ENCODE measurements at regions not wholly inside any gene's neighbourhood (a gene's known extent, or its start where the extent isn't known, plus 50 kb on each side); places are given as distances from the start of the nearest gene placed in this dataset.

- FAIRE-seq = no peak
- no peak for DNase-seq (ENCODE audit: extremely low spot score, insufficient read length, low read depth)
Measured at GRCh38 chr2:121947674-121948073, 192.2 kb downstream of the TSN start.

GRCh38 chr2:121949271-121949670 is 193.8 kb downstream of the TSN start:
- DNase-seq (ENCODE audit: extremely low spot score, insufficient read length, low read depth) (no peak), FAIRE-seq (no peak)

GRCh38 chr2:121955426-121955825 is 200.0 kb downstream of the TSN start:
- FAIRE-seq (no peak), DNase-seq (ENCODE audit: extremely low spot score, insufficient read length, low read depth) (no peak)

- FAIRE-seq = no peak
- no peak for DNase-seq (ENCODE audit: extremely low spot score, insufficient read length, low read depth)
Measured at GRCh38 chr2:121955872-121956271, 200.4 kb downstream of the TSN start.

DNA sequence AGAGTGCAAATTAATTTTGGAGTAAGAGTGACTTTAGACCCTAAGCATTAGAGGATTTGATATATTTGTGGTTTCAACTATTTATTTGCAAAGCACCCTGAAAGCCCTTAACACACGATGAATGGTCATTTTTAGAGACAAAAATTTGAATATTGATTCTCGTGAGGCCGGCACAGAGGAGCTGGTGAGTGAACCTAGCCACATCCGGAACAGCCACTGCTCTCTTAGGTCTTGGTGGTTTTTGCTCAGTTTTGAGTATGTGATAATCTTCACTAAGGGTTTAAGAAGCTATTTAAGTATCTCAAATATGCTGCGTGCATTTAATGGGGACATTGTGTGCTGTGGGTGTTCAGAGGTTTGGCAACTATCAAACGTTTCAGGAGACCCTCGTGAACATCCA is 204.8 kb downstream of the TSN start:
- no peak for FAIRE-seq
- DNase-seq (ENCODE audit: extremely low spot score, insufficient read length, low read depth) = no peak

- FAIRE-seq (no peak), DNase-seq (ENCODE audit: extremely low spot score, insufficient read length, low read depth) (no peak)
Measured at GRCh38 chr2:121961761-121962160, 206.3 kb downstream of the TSN start.

DNA sequence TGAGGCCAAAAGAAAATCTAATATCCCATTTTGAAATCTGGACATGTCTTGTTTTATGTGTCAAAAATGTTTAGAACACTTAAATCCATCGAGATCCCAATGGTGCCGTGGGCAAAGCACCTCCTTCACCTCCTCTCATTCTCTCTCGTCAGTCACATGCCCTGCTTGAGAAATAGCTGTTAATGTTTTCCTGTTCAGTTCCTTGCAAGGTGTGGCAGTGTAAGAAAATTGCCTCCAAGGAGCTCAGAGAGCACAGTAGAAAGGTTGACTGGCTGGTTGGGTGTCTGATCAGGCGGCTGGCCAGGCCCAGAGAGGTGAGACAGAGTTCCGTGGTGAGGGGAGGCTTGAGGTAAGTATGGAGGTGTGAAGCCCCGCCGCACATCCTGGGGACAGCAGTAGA is 210.2 kb downstream of the TSN start:
- no peak for FAIRE-seq
- DNase-seq (ENCODE audit: extremely low spot score, insufficient read length, low read depth) = no peak

- DNase-seq (ENCODE audit: extremely low spot score, insufficient read length, low read depth) = no peak
- no peak for FAIRE-seq
Measured at GRCh38 chr2:121966663-121967062, 211.2 kb downstream of the TSN start.

GRCh38 chr2:121969166-121969565 is 213.7 kb downstream of the TSN start:
- no peak for DNase-seq (ENCODE audit: extremely low spot score, insufficient read length, low read depth)
- no peak for FAIRE-seq

GRCh38 chr2:121969766-121970639 is 214.6 kb downstream of the TSN start:
- DNase-seq (ENCODE audit: extremely low spot score, insufficient read length, low read depth) = no peak
- no peak for FAIRE-seq

- FAIRE-seq = no peak
- DNase-seq (ENCODE audit: extremely low spot score, insufficient read length, low read depth) = no peak
Measured at GRCh38 chr2:121972203-121972602, 216.8 kb downstream of the TSN start.

DNA sequence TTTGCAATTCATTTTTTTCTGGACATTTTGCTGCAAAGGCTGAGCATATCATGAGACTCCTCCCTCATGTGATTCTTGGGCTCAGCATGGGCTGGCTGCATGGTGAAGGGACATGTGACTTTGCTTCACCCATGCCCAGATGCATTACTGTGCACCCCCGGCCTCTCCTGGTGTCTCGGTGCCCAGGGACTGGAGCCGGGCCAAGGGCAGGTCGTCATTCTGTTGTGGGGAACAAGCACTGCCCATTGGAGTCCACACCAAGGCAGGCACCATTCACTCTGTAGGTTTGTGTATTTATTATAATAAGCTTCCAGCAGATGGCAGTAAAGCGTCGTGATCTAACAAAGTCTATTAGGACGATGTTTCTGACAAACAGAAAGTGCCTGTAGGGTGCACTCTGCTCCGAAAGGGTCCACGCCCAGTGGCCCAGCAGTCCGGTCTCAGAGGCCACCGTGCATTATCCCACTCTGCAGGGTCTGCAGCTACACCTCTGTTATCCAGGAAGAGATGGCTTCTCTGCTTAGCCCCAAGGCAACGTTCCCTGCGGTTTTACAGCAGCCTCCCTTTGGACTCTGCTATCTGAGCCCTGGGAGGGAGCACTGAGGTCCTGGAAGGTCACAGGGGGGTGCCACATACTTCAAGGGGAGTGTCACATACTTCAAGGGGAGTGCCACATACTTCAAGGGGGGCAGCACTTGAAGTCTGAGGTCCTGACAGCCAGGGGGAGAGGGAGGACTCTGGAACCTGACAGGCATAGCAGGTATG is 219.6 kb downstream of the TSN start:
- peak; percentile 58 for DNase-seq (ENCODE audit: extremely low spot score, insufficient read length, low read depth)
- peak; percentile 94 for FAIRE-seq

GRCh38 chr2:121976926-121977325 is 221.5 kb downstream of the TSN start:
- FAIRE-seq (no peak), DNase-seq (ENCODE audit: extremely low spot score, insufficient read length, low read depth) (no peak)

DNA sequence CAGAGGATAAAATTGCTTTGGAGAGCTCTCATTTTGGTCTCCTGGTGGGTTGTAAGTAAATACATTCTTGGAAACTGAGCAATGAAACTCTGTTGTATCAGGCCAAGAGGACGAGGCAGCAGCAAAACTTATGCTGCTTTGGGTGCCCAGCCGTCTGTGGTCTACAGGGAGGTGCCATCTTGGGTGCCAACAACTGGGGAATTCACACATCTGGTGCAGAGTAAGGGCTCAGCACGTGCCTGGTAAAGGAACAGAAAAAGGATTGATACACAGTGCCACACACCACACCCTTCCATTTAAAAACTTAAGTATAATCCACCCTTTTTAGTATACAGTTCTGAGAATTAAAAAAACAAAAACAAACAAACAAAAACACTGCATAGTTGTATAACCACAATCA is 221.9 kb downstream of the TSN start:
- DNase-seq (ENCODE audit: extremely low spot score, insufficient read length, low read depth) = no peak
- FAIRE-seq = no peak

- DNase-seq (ENCODE audit: extremely low spot score, insufficient read length, low read depth) (no peak), FAIRE-seq (no peak)
Measured at GRCh38 chr2:121992700-121993099, 237.2 kb downstream of the TSN start.

DNA sequence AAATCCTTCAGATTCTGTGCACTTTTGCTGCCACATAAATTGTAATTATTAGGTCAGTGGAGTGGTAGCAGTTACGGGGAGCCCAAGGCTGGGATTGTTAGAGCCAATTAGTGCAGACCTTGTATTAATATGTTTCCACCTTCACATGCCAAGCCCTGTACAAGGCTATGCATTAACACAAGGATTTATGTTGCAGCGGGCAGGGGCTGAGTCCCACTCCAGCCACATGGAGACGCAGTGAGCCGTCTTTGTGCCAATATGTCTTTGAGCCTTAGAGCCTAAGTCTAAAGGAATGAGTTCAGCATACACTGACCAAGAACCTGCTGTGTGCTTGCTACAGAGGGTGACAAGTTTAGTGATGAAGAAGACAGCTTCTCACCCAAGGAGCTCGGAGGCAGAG is 238.2 kb downstream of the TSN start:
- DNase-seq (ENCODE audit: extremely low spot score, insufficient read length, low read depth) = no peak
- no peak for FAIRE-seq

GRCh38 chr2:121994238-121995206 is 239.1 kb downstream of the TSN start:
- FAIRE-seq (no peak), DNase-seq (ENCODE audit: extremely low spot score, insufficient read length, low read depth) (no peak)

GRCh38 chr2:121998751-121999150 is 243.3 kb downstream of the TSN start:
- FAIRE-seq = no peak
- no peak for DNase-seq (ENCODE audit: extremely low spot score, insufficient read length, low read depth)

GRCh38 chr2:121999264-121999663 is 243.8 kb downstream of the TSN start:
- DNase-seq (ENCODE audit: extremely low spot score, insufficient read length, low read depth) (no peak), FAIRE-seq (no peak)

Data from GM18507 (cell line).